Neutrophil (primary cell): ENCODE measurements at regions not wholly inside any gene's neighbourhood (a gene's known extent, or its start where the extent isn't known, plus 50 kb on each side); places are given as distances from the start of the nearest gene placed in this dataset.

ENCODE experiments used
- H3K27ac ChIP-seq: fragments of 200-600 bp; sonication (generic); 2 replicates; pipeline ENCODE4 v1.5.1; 2016; ENCODE audit warnings: mild to moderate bottlenecking, moderate library complexity
- H3K27me3 ChIP-seq: fragments of 200-600 bp; sonication (generic); 2 replicates; pipeline ENCODE4 v1.6.0; 2016; ENCODE audit warnings: mild to moderate bottlenecking
- H3K36me3 ChIP-seq: fragments of 200-600 bp; sonication (generic); 2 replicates; pipeline ENCODE4 v1.5.1; 2017
- H3K4me1 ChIP-seq, 2 experiments: fragments of 200-600 bp in 1 of 2; sonication (generic) in 1 of 2; 1 replicate in 1 of 2; 2 replicates in 1 of 2; pipeline versions ENCODE4 v1.5.1 to v1.6.1; 2013 to 2016; ENCODE audit warnings: low read depth in 1 of 2, low read length in 1 of 2, mild to moderate bottlenecking in 1 of 2, moderate library complexity in 1 of 2; ENCODE audit not compliant: control insufficient read depth in 1 of 2, insufficient read depth in 1 of 2
- H3K4me3 ChIP-seq, 2 experiments: fragments of 200-600 bp in 1 of 2; sonication (generic) in 1 of 2; 1 replicate in 1 of 2; 2 replicates in 1 of 2; pipeline ENCODE4 v1.5.1; 2013 to 2016; ENCODE audit warnings: low read depth in 1 of 2, low read length in 1 of 2, mild to moderate bottlenecking in 1 of 2, moderate library complexity in 1 of 2
- H3K9me3 ChIP-seq: fragments of 200-600 bp; sonication (generic); 2 replicates; pipeline ENCODE4 v1.5.1; 2016
- CTCF ChIP-seq: fragments of 200-600 bp; sonication (generic); IDR thresholded peaks from 2 replicates; pipeline ENCODE4 v1.5.1; 2016; ENCODE audit warnings: antibody characterized with exemption

- no peak for TF ChIP-seq CTCF
- no peaks in the 10 kb centered on the region for H3K36me3 ChIP-seq
- H3K27me3 ChIP-seq = peaks cover 3% of the 10 kb centered on the region
- H3K4me3 ChIP-seq = no peak overlapping the region
- H3K4me1 ChIP-seq = no peaks in the 10 kb centered on the region
- no peak overlapping the region for H3K27ac ChIP-seq
- no peaks in the 10 kb centered on the region for H3K9me3 ChIP-seq
Measured at GRCh38 chr2:71791061-71791450, 337.7 kb downstream of the DYSF start.

- no peaks in the 10 kb centered on the region for H3K9me3 ChIP-seq
- H3K36me3 ChIP-seq = no peaks in the 10 kb centered on the region
- H3K4me3 ChIP-seq = no peak overlapping the region
- no peaks in the 10 kb centered on the region for H3K4me1 ChIP-seq
- peaks cover 9% of the 10 kb centered on the region for H3K27me3 ChIP-seq
- TF ChIP-seq CTCF = no peak
- no peak overlapping the region for H3K27ac ChIP-seq
Measured at GRCh38 chr2:71790226-71791060, 337.1 kb downstream of the DYSF start.

DNA sequence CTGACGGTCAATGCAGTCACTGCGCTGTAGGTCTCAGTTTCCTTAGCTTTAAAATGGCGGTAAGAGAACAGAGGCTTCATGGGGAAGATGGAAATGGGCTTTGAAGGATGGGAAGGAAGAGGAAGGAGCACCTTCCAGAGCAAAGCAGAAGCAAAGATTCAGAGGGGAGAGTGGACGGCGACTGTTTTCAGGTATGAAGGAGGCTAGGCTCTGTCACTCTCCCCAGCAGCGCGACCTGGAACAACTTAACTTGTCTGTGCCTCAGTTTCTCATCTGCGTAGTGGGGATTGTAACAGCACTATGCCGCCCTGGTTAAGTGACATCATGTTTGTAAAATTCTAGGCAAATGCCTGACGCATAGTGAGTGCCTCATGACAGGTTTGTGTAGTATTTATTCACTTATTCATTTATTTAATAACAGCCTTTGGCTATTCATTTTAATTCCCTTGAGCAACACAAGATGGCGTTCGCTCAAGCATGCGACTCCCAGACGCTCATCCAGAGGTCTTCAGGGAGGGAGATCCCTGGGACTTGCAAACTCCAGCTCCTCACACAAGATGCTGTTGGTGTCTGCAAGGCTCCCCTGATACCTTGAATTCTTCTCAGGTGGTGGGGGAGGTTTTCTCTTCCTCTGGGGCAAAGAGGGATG lies 336.3 kb downstream of the DYSF start:
- TF ChIP-seq CTCF = no peak
- no peaks in the 10 kb centered on the region for H3K4me1 ChIP-seq

DNA sequence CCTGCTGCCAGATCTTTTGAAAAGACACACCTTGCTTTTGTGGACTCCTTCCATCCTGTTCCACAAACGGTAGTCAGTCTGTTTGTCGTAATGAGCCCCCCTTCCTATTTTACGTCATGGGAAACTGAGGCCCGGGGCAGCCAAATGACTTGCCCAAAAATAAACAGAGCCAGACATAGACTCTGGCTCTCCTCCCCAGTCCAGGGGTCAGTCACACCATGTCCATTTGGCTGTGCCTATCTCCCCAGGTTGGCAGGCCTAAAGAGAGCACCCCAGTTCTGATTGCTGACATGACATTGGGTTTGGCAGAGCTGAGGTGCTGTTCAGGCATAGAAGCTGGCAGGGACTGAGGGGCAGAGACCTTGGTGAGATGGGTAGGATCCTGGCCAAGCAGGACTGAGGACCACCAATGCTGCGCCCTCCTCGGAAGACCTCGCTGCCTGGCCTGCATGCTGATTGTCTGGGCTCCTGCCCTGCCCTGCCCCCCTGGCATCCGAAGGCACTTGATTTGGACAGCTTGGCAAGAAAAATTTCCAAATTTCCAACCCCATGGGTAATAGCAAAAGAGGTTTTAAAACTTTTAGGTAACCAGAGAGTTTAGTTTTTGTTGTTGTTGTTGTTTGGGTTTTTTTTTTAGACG lies 335.4 kb downstream of the DYSF start:
- Histone ChIP-seq H3K27me3 (peaks cover 16% of the 10 kb centered on the region), H3K4me3 (no peak overlapping the region), H3K4me1 (no peaks in the 10 kb centered on the region), H3K27ac (no peak overlapping the region), H3K36me3 (no peaks in the 10 kb centered on the region), H3K9me3 (no peaks in the 10 kb centered on the region)
- TF ChIP-seq CTCF = no peak

More for the DNA sequence above, 336.3 kb downstream of the DYSF start:
- H3K4me3 ChIP-seq = no peak overlapping the region
- no peaks in the 10 kb centered on the region for H3K36me3 ChIP-seq
- H3K9me3 ChIP-seq = no peaks in the 10 kb centered on the region
- peaks cover 16% of the 10 kb centered on the region for H3K27me3 ChIP-seq
- H3K27ac ChIP-seq = no peak overlapping the region

DNA sequence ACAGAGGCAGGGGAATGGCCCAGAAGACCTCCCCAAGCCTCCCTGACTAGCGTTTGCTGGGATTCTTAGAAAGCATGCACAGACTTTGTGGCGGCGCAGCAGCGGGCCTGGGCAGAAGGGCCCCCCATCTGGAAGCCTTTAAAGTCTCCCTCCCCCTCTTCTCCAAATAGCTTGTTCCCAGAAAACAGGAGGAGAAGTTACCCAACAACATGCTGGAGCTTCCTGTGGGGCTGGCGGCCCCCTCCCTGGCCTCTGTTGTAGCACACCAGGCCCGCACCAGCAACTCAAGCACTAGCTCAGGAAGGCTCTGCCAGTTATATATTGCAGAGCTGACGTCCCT lies 334.8 kb downstream of the DYSF start:
- no peak for TF ChIP-seq CTCF
- Histone ChIP-seq H3K36me3 (no peaks in the 10 kb centered on the region), H3K9me3 (no peaks in the 10 kb centered on the region), H3K4me1 (no peaks in the 10 kb centered on the region), H3K4me3 (no peak overlapping the region), H3K27me3 (peaks cover 16% of the 10 kb centered on the region), H3K27ac (no peak overlapping the region)
